NCI-H2107 treated with DMSO at 0.1 percent for 48 hours (cell line): ENCODE measurements at regions not wholly inside any gene's neighbourhood (a gene's known extent, or its start where the extent isn't known, plus 50 kb on each side); places are given as distances from the start of the nearest gene placed in this dataset.
"Not testable (repeated sequence)": the region's sequence is repeated elsewhere in the genome, so short reads cannot be mapped to it uniquely, and the experiment has no call there.

ENCODE experiments used
- DNase-seq: peaks from one replicate; lab custom pipeline; 2025; ENCODE audit not compliant: unreplicated experiment; lab: John Stamatoyannopoulos, UW

DNA sequence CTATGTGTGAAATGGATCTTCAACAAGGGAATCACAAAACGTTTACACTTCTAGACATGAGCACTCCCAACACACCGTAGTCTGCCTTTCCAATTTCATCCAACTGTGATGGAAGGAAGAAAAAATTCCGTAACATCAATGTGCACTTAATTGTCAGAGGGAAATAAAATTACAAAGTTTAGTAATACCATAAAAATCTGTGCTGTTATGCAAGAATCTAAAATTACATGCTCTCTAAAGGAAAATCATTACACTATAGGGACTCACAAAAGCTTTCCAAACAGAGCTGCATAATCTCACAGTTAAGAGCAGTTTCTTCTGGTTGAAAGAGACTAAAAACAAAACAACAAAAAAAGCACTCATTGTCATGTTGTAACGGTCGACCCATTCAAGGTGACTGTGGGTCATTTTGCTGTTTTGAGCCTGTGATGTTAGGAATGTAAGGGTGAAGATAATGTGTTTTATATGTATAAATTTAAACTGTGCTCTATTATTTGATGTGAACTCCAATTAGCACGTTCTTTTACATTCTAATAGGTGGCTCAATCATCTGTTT is 698.0 kb downstream of the TDRD15 start:
- no peak for DNase-seq

DNA sequence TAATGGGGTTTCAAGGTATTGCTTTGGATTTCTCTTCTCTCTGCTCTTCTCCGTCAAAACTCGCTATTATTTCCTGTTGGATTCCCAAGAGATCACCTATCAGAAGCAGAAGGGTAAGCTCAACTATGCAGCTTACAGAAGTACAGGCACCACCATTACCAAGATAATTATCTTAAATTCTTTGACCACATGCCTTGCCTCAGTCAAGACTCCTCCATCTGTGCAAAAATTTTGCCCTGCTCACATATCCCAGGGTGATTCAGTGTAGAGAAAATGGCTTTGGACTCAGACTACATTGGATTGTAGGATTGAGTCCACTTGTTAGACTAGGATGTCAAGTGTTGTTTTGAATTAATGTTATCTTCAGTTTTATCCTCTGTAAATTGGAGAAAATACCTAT is 698.7 kb downstream of the TDRD15 start:
- no peak for DNase-seq

DNA sequence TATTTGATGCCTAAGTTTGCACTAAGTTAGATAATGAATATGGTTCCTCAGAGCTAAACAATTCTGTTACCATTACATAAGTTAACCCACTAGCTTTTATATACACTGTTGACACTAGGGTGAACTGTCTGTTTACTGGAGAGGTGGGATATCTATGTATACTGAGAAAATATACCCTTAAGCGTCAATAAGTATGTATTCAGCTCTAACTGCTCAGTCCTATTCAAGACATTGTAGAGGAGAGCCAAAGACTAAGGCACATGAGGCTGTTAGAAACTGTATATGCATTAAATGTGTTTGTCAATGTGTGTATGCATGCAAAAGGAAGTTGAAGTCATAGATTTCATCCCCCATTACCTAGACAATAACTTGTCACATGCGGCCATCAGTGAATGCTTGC is 710.0 kb downstream of the TDRD15 start:
- no peak for DNase-seq

DNA sequence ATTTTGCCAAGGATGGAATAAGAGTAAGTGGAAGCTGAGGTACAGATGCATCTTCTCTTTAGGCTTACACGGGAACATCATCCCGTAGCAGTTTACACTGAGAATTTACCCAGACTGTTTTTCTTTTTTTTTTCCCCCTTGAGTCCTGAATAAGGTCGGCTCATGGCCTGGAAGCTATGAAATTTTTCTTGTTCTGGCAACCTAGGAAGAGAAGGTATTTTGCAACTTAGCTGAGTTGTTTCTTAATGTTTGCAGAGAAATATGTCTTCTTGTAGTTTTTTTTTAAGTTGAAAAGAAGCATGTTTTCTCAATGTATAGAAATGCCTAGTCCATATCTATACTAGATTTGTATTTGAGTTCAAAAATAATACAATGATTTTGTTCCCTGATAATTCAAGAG is 712.5 kb downstream of the TDRD15 start:
- DNase-seq: no peak

DNA sequence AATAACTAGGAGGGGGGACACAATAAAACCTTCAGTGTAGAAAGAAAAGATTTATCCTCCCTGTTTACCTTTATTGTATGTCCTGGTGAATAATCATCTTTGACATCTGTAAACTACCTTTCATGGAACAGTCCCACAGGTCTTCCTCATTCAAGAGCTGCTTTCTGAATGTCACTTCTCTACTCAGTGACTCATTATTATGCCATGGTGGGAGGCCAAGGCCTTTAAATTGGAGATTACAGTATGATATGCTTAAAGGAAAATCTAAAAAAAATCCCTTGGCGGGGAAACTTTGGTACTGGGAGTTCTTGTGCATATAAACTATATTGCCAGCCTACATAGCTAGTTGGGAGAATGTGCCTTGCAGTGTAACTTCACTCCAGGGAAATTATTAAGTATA is 713.0 kb downstream of the TDRD15 start:
- no peak for DNase-seq

DNA sequence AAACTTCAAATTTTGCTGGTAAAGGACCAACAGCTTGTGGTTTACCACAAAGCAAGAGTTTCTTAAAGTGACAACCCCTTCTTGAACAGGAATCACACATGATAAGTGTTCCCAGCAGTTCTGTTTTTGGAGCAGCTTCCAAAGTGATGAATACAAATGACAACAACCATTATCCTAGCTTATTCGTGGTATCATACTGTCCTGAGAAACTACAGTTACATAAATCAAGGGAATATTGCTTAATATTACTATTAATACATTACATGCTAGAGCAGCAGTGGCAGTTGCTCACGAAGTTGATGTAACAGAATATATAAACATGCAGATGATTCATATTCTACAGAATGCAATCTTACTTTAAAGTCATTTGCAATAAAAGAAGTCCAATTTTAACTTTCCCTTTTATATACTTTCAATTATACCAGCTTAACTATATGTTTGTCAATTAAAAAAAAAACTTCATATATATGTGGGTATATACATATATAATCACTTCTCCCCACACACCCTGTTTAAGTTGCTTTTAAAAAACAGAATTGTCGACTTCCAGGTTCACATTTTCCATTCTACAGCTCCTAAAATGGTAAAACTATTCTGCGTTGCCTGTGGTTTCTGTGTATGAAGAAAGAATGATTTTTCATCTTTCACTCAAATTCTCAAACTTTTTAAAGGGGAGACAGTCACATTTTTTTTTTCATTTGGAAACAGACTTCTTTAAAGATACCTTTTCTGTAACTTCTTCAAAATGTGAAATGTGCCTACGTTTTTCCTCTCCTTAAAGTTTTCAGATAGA is 713.6 kb downstream of the TDRD15 start:
- DNase-seq: no peak

DNA sequence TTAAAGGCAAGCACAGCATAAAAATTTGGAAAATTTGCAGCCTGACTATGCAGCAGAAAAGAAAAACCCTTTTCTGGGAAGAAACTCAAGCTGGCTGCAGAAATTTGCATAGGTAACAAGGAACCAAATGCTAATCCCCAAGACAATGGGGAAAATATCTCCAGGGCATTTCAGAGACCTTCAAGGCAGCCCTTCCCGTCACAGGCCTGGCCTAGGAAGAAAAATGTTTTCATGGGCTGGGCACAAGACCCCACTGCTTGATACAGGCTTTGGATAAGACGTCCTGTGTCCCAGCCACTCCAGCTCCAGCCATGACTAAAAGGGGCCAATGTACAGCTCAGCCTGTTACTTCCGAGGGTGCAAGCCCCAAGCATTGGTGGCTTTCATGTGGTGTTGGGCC is 717.6 kb downstream of the TDRD15 start:
- DNase-seq: no peak

DNA sequence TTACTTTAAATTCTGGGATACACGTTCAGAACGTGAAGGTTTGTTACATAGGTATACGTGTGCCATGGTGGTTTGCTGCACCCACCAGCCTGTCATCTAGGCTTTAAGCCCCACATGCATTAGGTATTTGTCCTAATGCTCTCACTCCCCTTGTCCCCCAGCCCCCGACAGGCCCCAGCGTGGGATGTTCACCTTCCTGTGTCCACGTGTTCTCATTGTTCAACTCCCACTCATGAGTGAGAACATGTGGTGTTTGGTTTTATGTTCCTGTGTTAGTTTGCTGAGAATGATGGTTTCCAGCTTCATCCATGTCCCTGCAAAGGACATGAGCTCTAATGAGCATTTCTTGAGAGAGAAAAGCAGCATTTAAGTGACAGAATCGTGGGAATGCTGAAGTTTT is 726.6 kb downstream of the TDRD15 start:
- not testable (repeated sequence) for DNase-seq

DNA sequence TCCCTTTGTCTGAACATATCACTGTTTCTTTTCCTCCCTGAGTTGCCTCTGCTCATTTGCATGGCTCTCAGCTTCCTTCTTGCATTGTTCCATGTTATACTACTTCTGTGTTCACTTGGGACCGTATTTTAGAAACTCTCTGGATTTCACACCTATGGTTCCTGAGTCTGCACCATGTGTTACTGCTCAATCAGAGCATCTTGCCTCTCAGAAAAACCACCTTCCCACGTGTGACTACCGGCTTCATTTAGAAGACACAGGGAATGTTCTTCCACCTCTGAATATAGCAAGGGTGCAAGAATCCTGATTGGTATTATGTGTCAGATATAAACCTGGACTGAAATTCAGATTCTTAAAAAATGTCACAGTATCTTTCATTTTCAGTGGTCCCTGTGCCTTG is 731.2 kb downstream of the TDRD15 start:
- no peak for DNase-seq

DNA sequence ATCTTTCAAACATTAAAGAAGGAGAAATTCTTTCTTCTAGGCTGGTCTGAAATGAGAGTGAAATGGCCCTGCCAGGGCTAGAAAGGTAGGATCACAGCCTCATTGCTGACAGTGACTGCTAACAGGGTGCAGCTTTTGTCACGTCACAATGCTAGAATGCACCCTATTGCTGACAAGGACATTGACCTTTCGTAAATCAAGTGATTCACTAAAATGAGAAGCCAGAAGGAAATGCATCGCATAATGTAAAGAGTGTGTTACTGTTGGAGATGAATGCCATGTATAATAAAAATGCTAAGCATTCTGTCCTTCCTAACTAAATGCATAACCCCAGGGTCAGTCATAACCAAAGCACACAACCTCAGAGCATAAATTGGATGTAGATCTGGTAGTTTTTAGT is 732.9 kb downstream of the TDRD15 start:
- DNase-seq: no peak

DNA sequence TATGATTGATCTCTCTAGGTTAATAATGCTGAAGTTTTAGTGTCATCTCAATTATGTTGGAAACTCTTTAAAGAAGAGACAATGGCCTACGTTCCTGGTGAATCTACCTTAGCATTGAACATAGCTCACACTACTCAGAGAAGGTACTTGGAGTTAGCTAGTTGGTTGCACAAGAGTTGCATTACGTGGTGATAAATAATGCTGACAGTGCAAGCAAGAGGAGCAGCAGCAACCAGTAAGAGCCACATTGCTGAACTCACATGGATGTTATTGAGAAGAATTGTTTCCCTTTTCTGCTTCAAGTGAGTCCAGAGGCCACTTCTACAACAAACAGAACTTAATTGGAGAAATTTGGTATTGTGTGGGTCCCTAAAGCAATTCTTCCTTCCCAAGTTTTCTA is 737.1 kb downstream of the TDRD15 start:
- no peak for DNase-seq

DNA sequence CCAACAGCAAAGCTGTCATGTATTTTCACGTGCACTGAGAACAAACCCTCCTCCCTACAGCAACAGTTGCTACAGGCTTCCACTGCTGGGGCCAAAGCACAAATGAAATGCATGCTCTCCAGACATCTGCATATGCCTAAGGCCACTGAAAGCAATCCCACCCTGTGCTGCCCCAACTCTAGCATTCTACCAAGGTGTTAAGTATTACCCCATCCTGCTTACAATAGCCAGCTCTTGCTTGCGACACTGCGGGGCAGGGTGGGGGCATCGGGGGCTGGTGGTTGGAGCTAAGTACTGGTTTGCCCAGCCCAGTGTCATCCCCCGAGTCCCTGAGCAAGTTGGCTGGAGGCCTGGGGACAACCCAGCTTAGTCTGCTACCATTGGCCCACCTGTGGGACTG is 742.5 kb downstream of the TDRD15 start:
- no peak for DNase-seq

DNA sequence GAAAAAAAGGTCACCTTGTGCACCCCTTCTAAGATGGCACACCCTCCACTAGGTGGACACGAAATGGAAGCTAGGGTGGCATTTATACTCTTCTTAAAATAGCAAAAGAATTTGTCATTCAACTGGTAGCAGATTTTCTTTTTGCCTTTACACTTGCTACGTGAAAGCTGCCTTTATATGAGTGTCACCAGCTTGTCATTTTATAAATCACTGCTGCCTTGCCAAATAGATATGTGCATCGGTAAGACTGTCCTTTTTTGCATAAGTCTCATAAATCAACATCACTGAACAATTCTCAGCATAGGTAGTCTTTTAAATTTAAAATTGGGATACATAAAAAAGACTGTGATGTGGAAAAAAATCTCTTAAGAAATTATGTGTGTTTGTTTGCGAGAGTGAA is 764.1 kb downstream of the TDRD15 start:
- no peak for DNase-seq

DNA sequence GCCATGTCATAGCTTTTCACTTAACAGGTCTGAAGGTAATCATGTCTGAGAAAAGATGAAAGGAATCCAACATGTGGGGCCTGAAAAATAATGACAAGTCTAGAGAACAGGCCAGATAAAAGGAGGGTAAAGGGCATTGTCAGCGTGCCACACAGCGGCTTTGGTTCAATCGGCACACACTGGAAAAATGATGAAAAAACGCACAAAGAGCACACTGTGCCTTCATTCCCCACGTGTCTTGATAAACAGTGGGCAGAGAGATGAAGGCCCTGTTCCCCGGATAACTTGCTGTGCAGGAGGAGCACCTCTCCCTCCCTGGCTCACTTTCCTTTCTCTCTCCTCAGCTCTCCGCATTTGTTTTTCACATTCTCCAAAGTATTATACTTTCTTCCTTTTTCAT is 766.3 kb downstream of the TDRD15 start:
- DNase-seq: no peak

DNA sequence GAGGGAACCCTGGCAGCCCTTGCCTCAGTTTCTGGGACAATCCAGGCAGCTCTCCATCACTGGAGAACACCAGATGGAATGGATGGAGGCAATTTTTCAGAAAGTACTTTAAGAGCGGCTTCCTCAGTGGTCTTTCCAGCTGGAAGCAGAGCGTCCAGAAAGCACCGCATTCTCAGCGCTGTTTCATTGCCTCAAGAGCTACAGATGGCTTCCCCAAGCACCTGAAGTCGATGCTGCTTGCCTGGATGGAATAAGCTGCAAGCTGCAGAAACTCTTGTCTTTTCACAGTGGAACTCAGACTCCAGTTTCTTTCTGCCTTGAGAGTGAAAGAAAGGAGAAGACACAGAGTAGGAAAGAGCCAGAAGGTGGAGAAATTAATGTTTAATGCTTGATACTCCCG is 766.9 kb downstream of the TDRD15 start:
- no peak for DNase-seq

DNA sequence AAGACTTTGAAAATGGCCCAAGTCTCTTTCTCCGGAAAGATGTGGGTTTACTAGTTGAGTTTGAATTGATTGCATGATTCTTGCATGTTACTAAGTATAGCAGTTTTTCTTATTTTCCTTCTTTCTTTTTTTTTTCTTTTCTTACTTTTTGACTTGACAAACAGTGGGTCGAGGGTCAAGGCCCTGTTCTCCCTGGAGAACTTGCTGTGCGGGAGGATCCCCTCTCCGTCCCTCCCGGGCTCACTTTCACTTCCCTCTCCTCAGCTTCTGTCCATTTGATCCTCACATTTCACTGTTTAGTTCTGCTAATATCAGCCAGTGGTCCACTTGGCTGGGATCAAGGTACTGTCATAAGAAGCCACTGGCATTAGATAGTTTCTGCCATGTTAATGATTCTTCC is 767.4 kb downstream of the TDRD15 start:
- DNase-seq: no peak

DNA sequence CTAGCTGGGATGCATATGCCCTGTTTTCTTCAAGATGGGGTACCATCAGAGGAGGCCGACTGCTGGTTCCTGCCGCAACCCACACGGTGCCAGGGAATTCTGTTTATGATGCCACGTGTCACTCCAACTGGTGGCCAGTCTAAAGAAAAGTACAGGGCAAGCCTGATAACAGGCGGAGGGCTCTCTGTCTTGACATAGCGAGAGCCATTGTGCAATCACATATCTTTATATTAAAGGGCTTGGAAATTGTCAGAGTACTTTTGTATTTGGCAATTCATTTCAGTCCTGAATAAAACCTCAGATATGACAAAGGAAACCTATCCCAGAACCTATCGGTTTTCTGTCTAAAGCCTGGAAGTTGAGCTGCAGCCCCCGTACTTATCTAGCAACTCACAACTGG is 768.4 kb downstream of the TDRD15 start:
- DNase-seq: no peak

DNA sequence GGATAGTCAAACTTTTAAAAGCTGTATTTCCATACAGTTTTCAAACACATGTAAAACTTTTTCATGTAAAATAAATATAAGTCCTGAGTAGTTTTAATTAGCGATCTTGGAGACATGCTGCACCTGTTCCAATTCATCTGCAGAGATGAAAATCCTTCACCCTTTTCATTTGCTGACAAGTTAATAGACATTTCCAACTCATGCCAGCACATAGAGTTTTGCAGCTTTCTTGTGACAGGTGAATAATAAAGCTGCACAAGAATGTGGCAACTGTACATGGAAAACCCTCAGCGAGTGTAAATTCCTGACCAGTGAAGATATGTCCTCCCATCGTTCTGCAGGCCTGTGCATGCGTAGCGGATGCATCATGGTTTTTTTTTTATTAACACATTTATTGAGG is 771.4 kb downstream of the TDRD15 start:
- no peak for DNase-seq

DNA sequence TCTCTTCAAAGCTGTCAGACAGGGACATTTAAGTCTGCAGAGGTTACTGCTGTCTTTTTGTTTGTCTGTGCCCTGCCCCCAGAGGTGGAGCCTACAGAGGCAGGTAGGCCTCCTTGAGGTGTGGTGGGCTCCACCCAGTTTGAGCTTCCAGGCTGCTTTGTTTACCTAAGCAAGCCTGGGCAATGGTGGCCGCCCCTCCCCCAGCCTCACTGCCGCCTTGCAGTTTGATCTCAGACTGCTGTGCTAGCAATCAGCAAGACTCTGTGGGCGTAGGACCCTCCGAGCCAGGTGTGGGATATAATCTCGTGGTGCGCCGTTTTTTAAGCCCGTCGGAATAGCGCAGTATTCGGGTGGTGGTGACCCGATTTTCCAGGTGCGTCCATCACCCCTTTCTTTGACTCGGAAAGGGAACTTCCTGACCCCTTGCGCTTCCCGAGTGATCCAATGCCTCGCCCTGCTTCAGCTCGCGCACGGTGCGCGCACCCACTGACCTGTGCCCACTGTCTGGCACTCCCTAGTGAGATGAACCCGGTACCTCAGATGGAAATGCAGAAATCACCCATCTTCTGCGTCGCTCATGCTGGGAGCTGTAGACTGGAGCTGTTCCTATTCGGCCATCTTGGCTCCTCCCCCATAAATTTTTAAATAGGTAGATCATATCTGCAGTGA is 785.1 kb downstream of the TDRD15 start:
- not testable (repeated sequence) for DNase-seq

DNA sequence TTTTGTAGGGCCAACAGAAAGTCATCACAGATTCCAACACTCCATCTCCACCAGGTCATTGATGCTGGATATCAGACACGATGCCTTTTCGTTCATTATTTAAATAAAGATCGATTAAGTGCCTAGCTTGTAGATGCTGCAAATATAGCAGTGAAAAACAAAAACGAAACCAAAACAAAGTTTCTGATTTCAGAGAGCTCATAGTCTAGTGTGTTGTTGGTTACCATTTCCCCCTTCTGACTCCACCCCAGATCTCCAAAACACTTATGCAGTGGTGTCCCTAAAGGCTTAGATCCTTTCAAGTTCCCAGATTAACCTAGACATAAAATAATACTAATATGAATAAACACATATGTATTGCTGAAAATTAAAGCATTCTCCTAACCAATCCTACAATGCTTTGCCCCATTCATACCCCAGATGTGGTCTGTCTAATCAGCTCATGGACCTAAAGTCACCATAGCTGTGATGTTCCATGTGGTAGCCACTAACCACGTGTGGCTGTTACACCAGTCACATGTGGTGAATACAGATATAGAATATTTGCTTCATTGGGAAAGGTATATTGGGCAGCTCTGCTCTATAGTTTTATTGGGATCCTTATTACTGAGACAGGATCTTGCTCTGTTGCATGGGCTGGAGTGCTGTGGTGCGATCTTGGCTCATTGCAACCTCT is 787.2 kb downstream of the TDRD15 start:
- DNase-seq: no peak

DNA sequence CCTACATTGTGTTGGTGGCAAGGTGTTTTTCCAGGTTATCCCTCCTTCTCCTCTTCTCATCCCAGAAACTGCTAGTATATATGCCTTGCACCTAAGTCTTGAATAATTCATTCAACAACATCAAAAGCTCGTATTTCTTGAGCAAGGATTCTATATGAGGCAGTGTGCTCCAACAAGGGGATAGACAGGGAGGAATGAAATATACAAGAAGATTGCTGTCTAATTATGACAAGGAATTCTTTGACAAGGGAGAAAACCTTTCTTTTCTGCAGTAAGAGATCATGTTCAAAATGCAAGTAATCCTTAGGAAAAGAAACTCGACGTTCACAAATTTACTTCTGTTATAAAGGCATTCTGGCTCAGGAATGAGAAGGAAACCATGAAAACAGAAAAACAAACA is 788.6 kb downstream of the TDRD15 start:
- DNase-seq: no peak

DNA sequence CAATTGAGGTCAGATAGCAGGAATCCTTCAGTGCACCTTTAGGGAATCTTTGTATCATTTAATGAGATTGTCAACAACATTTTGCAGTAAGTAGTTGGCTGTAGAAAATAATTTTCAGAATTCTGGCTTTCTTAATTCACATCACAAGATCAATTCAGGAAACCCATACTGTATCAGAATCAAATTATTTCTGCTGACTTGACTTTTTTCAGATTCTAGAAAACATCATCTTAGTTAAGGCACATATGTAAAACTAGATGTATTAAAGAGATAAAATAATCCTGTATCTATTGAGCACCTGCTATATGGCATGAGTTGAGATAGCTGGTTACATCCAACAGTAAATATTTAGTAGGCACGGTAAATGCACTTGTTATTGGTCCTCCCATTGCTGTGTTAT is 791.4 kb downstream of the TDRD15 start:
- DNase-seq: no peak
